Hematopoietic multipotent progenitor cell treated with erythropoietin and hydrocortisone succinate and interleukin-3 and kit ligand, for 8 days (in vitro differentiated cells): ENCODE measurements at regions not wholly inside any gene's neighbourhood (a gene's known extent, or its start where the extent isn't known, plus 50 kb on each side); places are given as distances from the start of the nearest gene placed in this dataset.

Source experiments
- DNase-seq: peaks from one replicate; pipeline ENCODE4 v3.0.0-alpha.2; 2015

GRCh38 chr20:40738976-40739375 lies 49.9 kb upstream of the MAFB start:
- DNase-seq, result no peak

GRCh38 chr20:40739841-40740240 lies 50.8 kb upstream of the MAFB start:
- no peak for DNase-seq

GRCh38 chr20:40741507-40742106 lies 52.6 kb upstream of the MAFB start:
- peak; percentile 60 for DNase-seq

GRCh38 chr20:40743141-40743775 lies 54.2 kb upstream of the MAFB start:
- DNase-seq, result no peak

- no peak for DNase-seq
Observed at GRCh38 chr20:40744072-40744817, 55.2 kb upstream of the MAFB start.

GRCh38 chr20:40744818-40745175 lies 55.8 kb upstream of the MAFB start:
- no peak for DNase-seq

- peak; percentile 83 for DNase-seq
Observed at GRCh38 chr20:40746251-40746650, 57.2 kb upstream of the MAFB start.

- no peak for DNase-seq
Observed at GRCh38 chr20:40748182-40748581, 59.1 kb upstream of the MAFB start.

- DNase-seq, result no peak
Observed at GRCh38 chr20:40749985-40750506, 61.0 kb upstream of the MAFB start.

GRCh38 chr20:40750541-40751035 lies 61.6 kb upstream of the MAFB start:
- DNase-seq, result no peak

- DNase-seq, result no peak
Observed at GRCh38 chr20:40753472-40753871, 64.4 kb upstream of the MAFB start.

GRCh38 chr20:40754339-40754943 lies 65.4 kb upstream of the MAFB start:
- DNase-seq, result no peak

- no peak for DNase-seq
Observed at GRCh38 chr20:40757087-40757486, 68.1 kb upstream of the MAFB start.

- no peak for DNase-seq
Observed at GRCh38 chr20:40758790-40759189, 69.8 kb upstream of the MAFB start.

- DNase-seq, result no peak
Observed at GRCh38 chr20:40760399-40760798, 71.4 kb upstream of the MAFB start.

- DNase-seq, result no peak
Observed at GRCh38 chr20:40763646-40764295, 74.7 kb upstream of the MAFB start.

GRCh38 chr20:40765814-40766480 lies 76.9 kb upstream of the MAFB start:
- no peak for DNase-seq

GRCh38 chr20:40766790-40767614 lies 78.0 kb upstream of the MAFB start:
- no peak for DNase-seq

GRCh38 chr20:40767615-40767924 lies 78.5 kb upstream of the MAFB start:
- DNase-seq, result no peak

GRCh38 chr20:40768105-40768504 lies 79.1 kb upstream of the MAFB start:
- no peak for DNase-seq

- no peak for DNase-seq
Observed at GRCh38 chr20:40769677-40770285, 80.7 kb upstream of the MAFB start.
